Right atrium auricular region (tissue), 2 donors: ENCODE measurements at regions not wholly inside any gene's neighbourhood (a gene's known extent, or its start where the extent isn't known, plus 50 kb on each side); places are given as distances from the start of the nearest gene placed in this dataset.

ENCODE experiments used
- DNase-seq: peaks from one replicate; pipeline ENCODE4 v3.0.0-alpha.2; 2019; ENCODE audit warnings: low spot score
- H3K27ac ChIP-seq, 2 donors: fragments of 200-600 bp; sonication (generic); 1 replicate in 1 of 2; 2 replicates in 1 of 2; pipeline ENCODE4 v1.5.1; 2016 to 2019
- H3K27me3 ChIP-seq, 2 donors: fragments of 200-600 bp; sonication (generic); one replicate each; pipeline versions ENCODE4 v1.5.1 to v1.6.0; 2017 to 2019
- H3K36me3 ChIP-seq: fragments of 200-600 bp; sonication (generic); one replicate; pipeline ENCODE4 v1.5.1; 2016
- H3K4me1 ChIP-seq, 2 donors: fragments of 200-600 bp; sonication (generic); one replicate each; pipeline versions ENCODE4 v1.5.1 to v1.6.0; 2017 to 2019
- H3K4me3 ChIP-seq, 2 donors: fragments of 200-600 bp; sonication (generic); 1 replicate in 1 of 2; 2 replicates in 1 of 2; pipeline ENCODE4 v1.5.1; 2017 to 2019; ENCODE audit warnings: mild to moderate bottlenecking in 1 of 2, moderate library complexity in 1 of 2
- H3K9me3 ChIP-seq, 2 donors: fragments of 200-600 bp; sonication (generic); one replicate each; pipeline ENCODE4 v1.5.1; 2019
- TF ChIP-seq, protein P1 (sequence below), 2 donors: fragments of 200-600 bp; sonication (generic); IDR thresholded peaks; one replicate each; pipeline ENCODE4 v1.5.1; 2019; ENCODE audit warnings: antibody characterized with exemption in 2 of 2

DNA sequence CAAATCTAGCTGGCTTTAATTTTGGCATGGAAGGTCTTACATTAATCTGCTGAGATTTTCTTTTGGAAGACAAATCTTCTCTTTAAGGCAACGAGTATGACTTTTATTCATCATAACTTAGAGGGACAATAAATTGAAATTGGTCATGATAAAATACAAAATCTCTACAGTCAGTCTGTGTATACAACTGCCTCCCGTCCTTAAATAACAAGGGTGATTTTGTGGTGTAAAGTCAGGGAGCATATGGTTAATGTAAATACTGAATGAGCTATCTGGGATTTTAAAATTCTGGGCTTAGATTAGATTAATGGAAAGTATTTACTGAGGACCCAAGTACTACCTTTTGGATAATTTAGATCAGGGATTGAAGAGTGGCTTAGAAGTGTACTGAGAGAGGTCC lies 328.4 kb upstream of the HAND2 start:
- H3K27ac ChIP-seq, result no peak overlapping the region
- TF ChIP-seq, protein P1, sequence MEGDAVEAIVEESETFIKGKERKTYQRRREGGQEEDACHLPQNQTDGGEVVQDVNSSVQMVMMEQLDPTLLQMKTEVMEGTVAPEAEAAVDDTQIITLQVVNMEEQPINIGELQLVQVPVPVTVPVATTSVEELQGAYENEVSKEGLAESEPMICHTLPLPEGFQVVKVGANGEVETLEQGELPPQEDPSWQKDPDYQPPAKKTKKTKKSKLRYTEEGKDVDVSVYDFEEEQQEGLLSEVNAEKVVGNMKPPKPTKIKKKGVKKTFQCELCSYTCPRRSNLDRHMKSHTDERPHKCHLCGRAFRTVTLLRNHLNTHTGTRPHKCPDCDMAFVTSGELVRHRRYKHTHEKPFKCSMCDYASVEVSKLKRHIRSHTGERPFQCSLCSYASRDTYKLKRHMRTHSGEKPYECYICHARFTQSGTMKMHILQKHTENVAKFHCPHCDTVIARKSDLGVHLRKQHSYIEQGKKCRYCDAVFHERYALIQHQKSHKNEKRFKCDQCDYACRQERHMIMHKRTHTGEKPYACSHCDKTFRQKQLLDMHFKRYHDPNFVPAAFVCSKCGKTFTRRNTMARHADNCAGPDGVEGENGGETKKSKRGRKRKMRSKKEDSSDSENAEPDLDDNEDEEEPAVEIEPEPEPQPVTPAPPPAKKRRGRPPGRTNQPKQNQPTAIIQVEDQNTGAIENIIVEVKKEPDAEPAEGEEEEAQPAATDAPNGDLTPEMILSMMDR (IDR thresholded peaks at IDR 0.05), result no peak

GRCh38 chr4:173857828-173858227 lies 327.8 kb upstream of the HAND2 start:
- Histone ChIP-seq H3K27ac (no peak overlapping the region), H3K4me3 (no peak overlapping the region), H3K36me3 (no peaks in the 10 kb centered on the region), H3K4me1 (peaks cover 0 to 6% of the 10 kb centered on the region in 2 donors), H3K27me3 (no peaks in the 10 kb centered on the region), H3K9me3 (no peaks in the 10 kb centered on the region)
- DNase-seq, result no peak
- TF ChIP-seq, protein P1 (IDR thresholded peaks at IDR 0.05), result no peak

More for the DNA sequence above, 328.4 kb upstream of the HAND2 start:
- H3K27me3 ChIP-seq, result no peaks in the 10 kb centered on the region
- DNase-seq, result no peak
- H3K4me3 ChIP-seq, result no peak overlapping the region
- no peaks in the 10 kb centered on the region for H3K9me3 ChIP-seq
- peaks cover 0 to 6% of the 10 kb centered on the region in 2 donors for H3K4me1 ChIP-seq
- no peaks in the 10 kb centered on the region for H3K36me3 ChIP-seq

DNA sequence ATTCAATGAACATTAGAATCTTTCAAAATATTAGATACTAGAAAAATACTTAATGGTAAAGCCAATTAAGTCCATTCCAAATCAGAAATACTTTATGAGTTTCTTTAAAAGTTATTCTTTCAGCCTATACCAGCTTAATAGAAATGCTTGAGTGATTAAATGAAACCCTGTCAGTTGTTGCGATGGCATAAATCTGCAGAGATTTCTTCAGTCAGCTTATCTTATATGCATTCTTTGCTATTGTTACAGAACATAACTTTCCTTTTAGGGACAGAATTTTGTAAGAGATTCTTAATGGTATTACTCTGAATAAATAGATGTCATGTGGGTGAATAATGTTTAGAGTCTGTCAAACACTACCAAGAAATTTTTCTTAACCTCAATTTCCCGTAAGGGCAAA lies 325.0 kb upstream of the HAND2 start:
- Histone ChIP-seq H3K4me1 (peaks cover 0 to 6% of the 10 kb centered on the region in 2 donors), H3K9me3 (no peaks in the 10 kb centered on the region), H3K27me3 (no peaks in the 10 kb centered on the region), H3K27ac (no peak overlapping the region), H3K4me3 (no peak overlapping the region), H3K36me3 (no peaks in the 10 kb centered on the region)
- DNase-seq, result no peak
- TF ChIP-seq, protein P1 (IDR thresholded peaks at IDR 0.05), result no peak

DNA sequence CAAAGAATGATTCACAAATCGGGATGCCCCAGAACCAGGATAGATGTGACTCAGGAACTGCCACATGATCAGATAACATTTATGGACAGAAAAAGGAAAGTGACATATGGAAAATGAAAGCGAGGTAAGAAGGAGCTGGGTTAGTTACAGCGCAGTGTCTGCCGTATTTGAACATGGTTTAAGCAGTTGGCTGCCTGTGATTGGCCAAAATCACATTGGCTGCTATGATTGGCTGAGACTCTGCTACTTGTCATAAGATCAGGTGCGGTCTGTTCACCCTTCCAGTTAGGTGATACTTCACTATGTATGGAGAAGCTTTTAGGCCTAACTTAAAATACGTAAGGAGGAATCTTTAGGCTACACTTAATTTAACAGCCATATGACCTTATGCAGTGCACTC lies 322.7 kb upstream of the HAND2 start:
- H3K9me3 ChIP-seq, result no peaks in the 10 kb centered on the region
- no peaks in the 10 kb centered on the region for H3K4me1 ChIP-seq
- H3K4me3 ChIP-seq, result no peak overlapping the region
- H3K27me3 ChIP-seq, result no peaks in the 10 kb centered on the region
- H3K36me3 ChIP-seq, result no peaks in the 10 kb centered on the region
- TF ChIP-seq, protein P1 (IDR thresholded peaks at IDR 0.05), result no peak
- no peak overlapping the region for H3K27ac ChIP-seq
- no peak for DNase-seq

- H3K27me3 ChIP-seq, result no peaks in the 10 kb centered on the region
- H3K9me3 ChIP-seq, result peaks cover 0 to 6% of the 10 kb centered on the region in 2 donors
- H3K4me1 ChIP-seq, result no peaks in the 10 kb centered on the region
- TF ChIP-seq, protein P1 (IDR thresholded peaks at IDR 0.05), result no peak
- DNase-seq, result no peak
- H3K36me3 ChIP-seq, result no peaks in the 10 kb centered on the region
- no peak overlapping the region for H3K27ac ChIP-seq
- no peak overlapping the region for H3K4me3 ChIP-seq
Measured at GRCh38 chr4:173845580-173845979, 315.6 kb upstream of the HAND2 start.

GRCh38 chr4:173839865-173840264 lies 309.8 kb upstream of the HAND2 start:
- H3K4me3 ChIP-seq, result no peak overlapping the region
- no peak overlapping the region for H3K27ac ChIP-seq
- TF ChIP-seq, protein P1 (IDR thresholded peaks at IDR 0.05), result no peak
- no peaks in the 10 kb centered on the region for H3K27me3 ChIP-seq
- H3K36me3 ChIP-seq, result no peaks in the 10 kb centered on the region
- no peaks in the 10 kb centered on the region for H3K4me1 ChIP-seq
- peaks cover 0 to 6% of the 10 kb centered on the region in 2 donors for H3K9me3 ChIP-seq
- DNase-seq, result no peak
